GM23248 (cell line): ENCODE measurements at regions not wholly inside any gene's neighbourhood (a gene's known extent, or its start where the extent isn't known, plus 50 kb on each side); places are given as distances from the start of the nearest gene placed in this dataset.

Experiments
- EZH2 ChIP-seq: fragments of 200-600 bp; sonication (generic); IDR thresholded peaks from 2 replicates; pipeline ENCODE4 v1.6.1; 2018; ENCODE audit warnings: antibody characterized with exemption, mild to moderate bottlenecking; ENCODE audit not compliant: insufficient read depth, poor library complexity, severe bottlenecking
- EZH2phosphoT487 ChIP-seq: fragments of 200-600 bp; sonication (generic); IDR thresholded peaks from 2 replicates; pipeline ENCODE4 v1.6.1; 2018; ENCODE audit warnings: antibody characterized with exemption, moderate library complexity, mild to moderate bottlenecking, low read depth; ENCODE audit not compliant: insufficient read depth

GRCh38 chr13:111611651-111612050 is 291.2 kb downstream of the TEX29 start:
- TF ChIP-seq EZH2phosphoT487 (no peak), EZH2 (no peak)
